Amniotic epithelial cell (primary cell): ENCODE measurements at regions not wholly inside any gene's neighbourhood (a gene's known extent, or its start where the extent isn't known, plus 50 kb on each side); places are given as distances from the start of the nearest gene placed in this dataset.
"Not testable (repeated sequence)": the region's sequence is repeated elsewhere in the genome, so short reads cannot be mapped to it uniquely, and the experiment has no call there.

Experiments
- DNase-seq: peaks from one replicate; pipeline ENCODE4 v3.0.0-alpha.2; 2010; ENCODE audit warnings: low read depth

DNA sequence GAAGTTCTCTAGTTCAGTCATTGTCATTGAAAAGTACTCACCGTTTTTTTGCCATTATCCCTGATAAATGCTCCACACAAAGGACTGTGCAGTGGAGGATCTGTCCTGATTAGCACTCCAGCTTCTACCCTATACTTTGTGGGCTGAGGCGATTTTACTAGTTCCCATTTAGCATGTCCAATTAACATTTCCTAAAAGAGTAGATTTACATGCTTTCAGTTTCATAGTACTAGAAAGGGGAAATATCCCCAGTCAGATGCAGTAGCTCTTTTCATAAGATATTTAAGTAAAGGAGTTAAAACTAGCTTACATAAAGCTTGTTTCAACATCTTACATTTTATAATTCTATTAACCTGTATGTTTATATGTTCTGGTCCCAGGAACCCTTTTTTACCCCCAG lies 144.9 kb upstream of the APOOL start:
- DNase-seq, result not testable (repeated sequence)

DNA sequence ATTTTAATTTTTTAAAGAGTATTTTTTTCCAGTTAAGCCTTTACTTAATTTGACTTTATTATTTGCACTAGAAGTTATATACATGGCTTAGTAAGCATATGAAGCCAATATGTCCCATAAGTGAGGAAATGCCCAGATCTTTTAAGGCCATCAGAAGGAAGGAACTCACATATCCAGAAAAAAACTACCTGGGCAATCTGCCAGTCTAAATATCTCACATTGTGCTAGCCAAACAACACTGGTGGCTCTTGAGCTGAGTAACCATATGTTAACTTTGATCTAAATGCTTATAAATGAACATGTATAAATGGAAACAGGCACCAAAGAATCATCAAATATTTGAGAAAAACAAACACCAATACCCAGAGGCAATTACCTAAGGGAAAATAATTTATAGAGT lies 138.6 kb upstream of the APOOL start:
- DNase-seq, result no peak

DNA sequence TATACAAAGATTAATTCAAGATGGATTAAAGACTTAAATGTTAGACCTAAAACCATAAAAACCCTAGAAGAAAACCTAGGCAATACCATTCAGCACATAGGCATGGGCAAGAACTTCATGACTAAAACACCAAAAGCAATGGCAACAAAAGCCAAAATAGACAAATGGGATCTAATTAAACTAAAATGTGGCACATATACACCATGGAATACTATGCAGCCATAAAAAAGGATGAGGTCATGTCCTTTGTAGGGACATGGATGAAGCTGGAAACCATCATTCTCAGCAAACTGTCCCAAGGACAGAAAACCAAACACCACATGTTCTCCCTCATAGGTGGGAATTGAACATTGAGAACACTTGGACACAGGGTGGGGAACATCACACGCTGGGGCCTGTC lies 133.4 kb upstream of the APOOL start:
- not testable (repeated sequence) for DNase-seq

DNA sequence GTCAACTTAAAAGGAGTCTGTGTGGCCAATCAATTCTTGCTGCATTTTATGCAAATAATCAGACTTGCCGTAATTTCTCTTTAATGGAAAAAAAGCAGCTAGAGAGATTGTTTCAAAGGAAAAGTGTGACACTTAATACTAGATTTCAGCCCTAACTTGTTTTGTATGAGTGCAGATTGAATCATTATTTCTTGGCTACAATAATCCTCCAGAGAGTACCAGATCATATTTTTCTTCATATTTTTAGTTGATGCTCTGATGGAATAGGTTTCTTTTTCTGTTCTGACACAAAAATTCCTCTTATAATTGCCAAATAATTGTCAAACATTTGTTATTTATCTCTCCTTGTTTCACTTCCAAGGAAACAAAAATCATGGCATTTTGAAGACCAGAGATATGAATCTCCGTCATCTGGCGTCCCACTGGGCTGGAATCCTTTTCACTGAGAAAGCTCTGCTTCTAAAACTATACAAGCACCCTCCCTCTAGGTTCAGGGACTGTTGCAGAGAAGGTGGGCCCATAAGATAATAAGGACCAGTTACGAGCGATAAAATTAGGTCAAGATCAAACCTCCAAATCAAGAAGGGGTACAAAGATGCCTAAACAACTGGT lies 131.4 kb upstream of the APOOL start:
- not testable (repeated sequence) for DNase-seq

DNA sequence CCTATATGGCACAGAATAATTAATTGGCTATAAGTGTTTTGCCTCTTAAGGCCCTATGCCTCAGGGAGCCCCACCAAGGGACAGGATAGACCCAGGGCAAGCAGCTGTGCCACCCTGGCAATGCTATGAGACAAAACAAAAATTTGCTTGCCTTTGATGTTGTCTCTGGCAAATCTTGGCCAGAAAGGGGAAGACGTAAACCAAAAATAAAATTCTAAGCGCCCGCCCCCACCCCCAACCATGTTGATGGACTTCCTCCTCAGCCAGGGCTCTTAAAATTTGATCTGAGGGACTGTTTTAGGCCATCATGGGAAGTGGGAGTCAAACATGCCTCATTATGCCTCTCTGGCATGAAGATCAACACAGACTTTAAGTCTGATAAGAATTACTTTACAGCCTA lies 130.5 kb upstream of the APOOL start:
- DNase-seq, result no peak

DNA sequence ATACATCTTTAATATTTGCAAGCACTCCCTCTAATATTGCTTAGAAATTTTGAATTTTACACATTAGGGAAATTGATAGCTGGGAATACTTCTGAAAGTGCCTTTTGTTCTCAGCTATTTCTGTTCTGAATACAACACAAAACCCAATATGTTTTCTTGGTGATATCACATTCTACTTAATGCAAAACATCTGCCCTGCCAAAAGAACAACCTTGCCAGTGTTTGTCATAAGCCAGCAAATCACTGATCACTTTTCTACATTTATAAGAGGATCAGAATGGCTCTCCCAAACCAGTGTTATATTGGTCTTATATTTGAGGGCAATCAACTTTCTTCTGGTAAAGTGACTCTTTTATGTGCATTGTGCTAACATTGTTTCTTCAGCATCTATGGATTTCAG lies 126.8 kb upstream of the APOOL start:
- DNase-seq, result no peak

DNA sequence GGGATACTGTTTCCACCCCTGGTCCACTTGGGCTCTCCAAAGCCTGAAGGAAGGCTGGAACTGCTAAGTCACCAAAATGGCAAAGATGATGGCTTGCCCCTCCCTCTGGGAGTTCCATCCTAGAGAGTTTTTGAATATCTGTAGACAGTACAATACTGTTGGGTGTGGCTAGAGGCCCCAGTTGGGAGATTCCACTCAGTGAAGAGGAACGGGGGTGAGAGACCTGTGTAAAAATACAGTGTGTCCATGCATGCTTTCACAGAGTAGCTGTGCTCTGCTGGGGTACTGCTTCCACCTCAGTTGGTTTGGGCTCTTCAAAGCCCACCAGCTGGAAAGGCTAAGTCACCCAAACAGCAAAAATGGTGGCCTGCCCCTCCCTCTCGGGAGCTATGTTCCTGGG lies 109.8 kb upstream of the APOOL start:
- DNase-seq, result no peak

DNA sequence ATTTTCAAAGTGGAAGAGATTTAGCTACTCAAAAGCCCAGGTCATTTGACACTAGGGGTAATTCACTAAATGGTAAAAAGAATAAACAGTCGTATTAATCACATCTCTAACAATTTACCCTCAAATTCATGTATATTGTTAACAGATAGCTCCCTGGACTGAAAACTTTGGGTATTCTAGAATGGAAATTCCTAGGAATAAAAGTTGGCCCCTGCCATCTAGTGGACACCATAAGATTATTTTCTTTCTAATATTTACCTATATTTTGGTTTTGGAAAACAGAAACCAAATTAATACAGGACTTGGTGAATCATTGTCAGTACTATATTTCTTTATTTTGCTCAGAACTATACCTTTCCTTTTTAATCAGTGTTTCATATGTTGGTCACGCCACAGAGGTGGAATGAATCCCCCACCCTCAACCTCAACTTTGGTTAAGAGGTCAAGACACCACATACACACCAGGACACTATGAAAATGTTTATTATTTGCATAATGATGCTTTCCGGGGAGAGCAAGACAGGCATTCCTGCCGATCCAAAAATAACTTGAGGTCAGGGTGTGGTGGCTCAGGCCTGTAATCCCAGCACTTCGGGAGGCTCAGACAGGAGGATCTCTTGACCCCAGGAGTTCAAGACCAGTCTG lies 96.2 kb upstream of the APOOL start:
- DNase-seq, result peak; percentile 9

DNA sequence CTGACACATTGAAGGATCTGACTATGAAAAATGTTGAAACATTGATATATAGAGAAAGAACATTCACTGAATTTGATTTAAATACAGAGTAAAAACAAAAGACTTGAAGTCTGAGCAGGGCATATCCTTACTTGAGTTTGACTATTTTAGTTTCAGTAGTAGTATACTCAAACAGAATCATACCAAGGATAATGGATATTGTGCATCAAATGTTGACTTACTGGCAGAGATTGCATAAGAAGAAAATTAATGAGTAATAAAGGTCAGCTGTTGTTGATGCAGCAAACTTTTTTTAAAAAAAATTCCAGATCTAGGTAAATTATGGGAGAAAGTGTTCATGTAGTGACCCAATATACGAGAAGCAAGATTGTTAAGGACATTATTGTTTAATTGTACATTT lies 94.5 kb upstream of the APOOL start:
- no peak for DNase-seq

DNA sequence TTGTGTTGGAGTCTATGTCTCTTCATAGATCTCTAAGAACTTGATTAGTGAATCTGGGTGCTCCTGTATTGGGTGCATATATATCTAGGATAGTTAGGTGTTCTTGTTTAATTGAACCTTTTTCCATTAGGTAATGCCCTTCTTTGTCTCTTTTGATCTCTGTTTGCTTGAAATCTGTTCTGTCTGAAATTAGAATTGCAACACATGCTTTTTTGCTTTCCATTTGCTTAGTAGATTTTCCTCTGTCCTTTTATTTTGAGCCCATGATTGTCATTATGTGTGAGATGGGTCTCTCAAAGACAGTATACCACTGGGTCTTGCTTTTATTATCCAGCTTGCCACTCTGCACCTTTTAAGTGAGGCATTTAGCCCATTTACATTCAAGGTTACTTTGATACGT lies 79.1 kb upstream of the APOOL start:
- DNase-seq, result no peak

DNA sequence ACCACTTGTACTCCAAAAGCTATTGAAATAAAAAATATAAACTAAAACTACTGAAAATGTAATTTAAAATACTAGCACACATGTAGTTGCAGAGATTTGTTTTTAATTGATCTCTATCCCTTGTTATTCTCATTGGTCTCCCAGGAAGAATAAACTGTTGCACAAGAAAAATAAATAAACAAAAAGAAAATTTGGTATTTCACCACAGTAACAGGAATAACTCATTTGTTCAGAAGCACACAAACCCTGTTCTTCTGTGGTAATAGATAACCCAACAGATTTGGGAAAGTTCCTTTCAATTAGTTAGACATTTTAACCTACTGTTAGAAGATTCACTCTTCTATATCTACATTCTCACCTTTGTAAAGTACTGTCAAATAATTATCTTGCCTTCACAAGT lies 70.9 kb upstream of the APOOL start:
- DNase-seq, result no peak

DNA sequence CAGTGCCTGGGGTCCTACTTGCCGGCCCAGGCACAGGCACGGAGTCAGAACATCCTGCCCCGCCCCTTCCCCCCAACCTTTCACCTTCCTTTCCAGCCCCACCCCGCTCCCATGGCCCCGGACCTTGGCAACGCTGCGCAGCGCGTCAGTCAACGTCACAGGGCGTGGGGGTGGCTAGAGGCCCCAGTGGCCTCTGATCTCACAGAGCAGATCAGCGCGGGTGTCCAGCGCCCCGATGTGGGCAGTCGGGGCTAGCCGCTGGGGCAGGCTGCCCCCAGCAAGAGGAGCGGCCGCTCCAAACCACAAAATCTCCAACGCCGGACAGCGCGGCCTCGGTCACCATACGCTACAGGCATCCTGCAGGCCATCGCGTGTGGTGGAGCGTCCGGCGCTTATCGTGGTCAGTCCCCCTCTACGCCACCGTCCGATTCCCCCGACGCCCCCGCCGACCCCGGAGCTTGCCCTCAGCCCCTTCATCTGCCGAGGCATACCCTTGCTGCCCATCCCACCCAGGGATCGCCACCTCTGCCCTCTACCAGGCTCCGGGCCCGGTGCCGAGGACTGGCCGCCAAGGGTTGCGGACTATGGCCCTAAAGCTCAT lies 69.6 kb upstream of the APOOL start:
- DNase-seq, result no peak
